GM12873 (cell line): ENCODE measurements at regions not wholly inside any gene's neighbourhood (a gene's known extent, or its start where the extent isn't known, plus 50 kb on each side); places are given as distances from the start of the nearest gene placed in this dataset.

Source experiments
- CTCF ChIP-seq: IDR thresholded peaks from 2 replicates; pipeline ENCODE4 v1.5.1; 2012; ENCODE audit warnings: low read depth, mild to moderate bottlenecking, moderate library complexity, low read length, control low read depth; ENCODE audit not compliant: insufficient read depth; ENCODE audit errors: missing control alignments

GRCh38 chr2:128941751-128942150 is 623.1 kb upstream of the HS6ST1 start:
- TF ChIP-seq CTCF: no peak

GRCh38 chr2:128949360-128949759 is 630.7 kb upstream of the HS6ST1 start:
- no peak for TF ChIP-seq CTCF

- no peak for TF ChIP-seq CTCF
These were observed 632.1 kb upstream of the HS6ST1 start for GRCh38 chr2:128950758-128951157.

- no peak for TF ChIP-seq CTCF
These were observed 639.6 kb upstream of the HS6ST1 start for GRCh38 chr2:128958241-128958640.

- no peak for TF ChIP-seq CTCF
These were observed 649.0 kb upstream of the HS6ST1 start for GRCh38 chr2:128967646-128968045.

GRCh38 chr2:128969374-128969773 is 650.7 kb upstream of the HS6ST1 start:
- TF ChIP-seq CTCF: no peak

- TF ChIP-seq CTCF: no peak
These were observed 651.9 kb upstream of the HS6ST1 start for GRCh38 chr2:128970332-128971116.

- no peak for TF ChIP-seq CTCF
These were observed 654.9 kb upstream of the HS6ST1 start for GRCh38 chr2:128973566-128973965.
